ENCODE measurements at regions not wholly inside any gene's neighbourhood (a gene's known extent, or its start where the extent isn't known, plus 50 kb on each side); places are given as distances from the start of the nearest gene placed in this dataset.

DNA sequence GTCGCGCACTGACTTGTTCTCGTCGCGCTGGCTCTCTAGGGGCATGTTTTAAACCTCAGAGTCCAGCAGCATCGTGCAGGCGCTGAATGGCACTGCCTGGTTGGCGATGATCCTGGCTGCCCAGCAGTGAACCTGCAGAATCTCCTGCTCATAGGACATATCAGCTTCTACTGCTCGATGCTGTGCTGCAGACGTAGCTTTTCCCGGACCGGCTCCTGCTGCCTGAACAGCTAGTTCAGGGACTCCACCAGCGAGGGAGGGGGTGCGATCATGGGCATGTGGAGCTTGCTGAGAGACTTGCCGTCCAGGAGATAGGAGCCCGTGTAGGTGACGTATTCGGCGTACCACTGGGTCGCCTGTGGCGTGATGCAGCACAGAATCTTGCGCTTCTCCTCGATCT, 890.0 kb upstream of the LRRTM1 start:
- DNase-seq = no peak
- peaks cover 29% of the 10 kb centered on the region for H3K9me3 ChIP-seq (replicated peaks; ENCODE audit: control insufficient read depth, low read depth, low read length)
- 96% methylated on average over 23 of the region's 23 CpGs for WGBS (ENCODE audit: insufficient coverage)

DNA sequence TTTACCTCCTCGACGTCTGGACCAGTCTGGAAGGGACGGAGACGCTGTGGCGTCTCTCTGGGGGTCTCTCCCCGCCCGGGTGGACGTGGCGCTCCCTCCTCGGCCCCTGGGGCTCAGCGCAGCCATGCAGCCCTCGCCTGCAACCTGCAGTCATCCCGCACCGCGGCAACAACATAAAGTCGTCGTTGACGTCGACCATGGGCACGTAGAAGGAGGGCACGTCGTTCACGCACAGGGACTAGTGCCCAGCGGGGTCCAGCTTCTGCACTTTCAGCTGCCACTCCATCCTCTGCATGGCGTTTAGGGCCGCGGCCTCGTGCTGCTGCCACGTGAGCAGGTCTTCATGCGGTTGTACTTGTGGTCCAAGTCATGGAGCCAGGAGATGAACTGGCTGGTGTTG, 889.6 kb upstream of the LRRTM1 start:
- 95% methylated on average over 30 of the region's 30 CpGs for WGBS (ENCODE audit: insufficient coverage)

More for the DNA sequence above, 890.0 kb upstream of the LRRTM1 start:
- Histone ChIP-seq H3K4me3 (ENCODE audit: low read length) (no peak overlapping the region), H3K27me3 (ENCODE audit: control insufficient read depth, insufficient read depth, low read length) (no peaks in the 10 kb centered on the region), H3K27ac (ENCODE audit: low read length) (no peak overlapping the region), H3K36me3 (ENCODE audit: control insufficient read depth, insufficient read depth, low read length) (no peaks in the 10 kb centered on the region), H3K4me1 (ENCODE audit: control insufficient read depth, insufficient read depth, low read length) (no peaks in the 10 kb centered on the region)

DNA sequence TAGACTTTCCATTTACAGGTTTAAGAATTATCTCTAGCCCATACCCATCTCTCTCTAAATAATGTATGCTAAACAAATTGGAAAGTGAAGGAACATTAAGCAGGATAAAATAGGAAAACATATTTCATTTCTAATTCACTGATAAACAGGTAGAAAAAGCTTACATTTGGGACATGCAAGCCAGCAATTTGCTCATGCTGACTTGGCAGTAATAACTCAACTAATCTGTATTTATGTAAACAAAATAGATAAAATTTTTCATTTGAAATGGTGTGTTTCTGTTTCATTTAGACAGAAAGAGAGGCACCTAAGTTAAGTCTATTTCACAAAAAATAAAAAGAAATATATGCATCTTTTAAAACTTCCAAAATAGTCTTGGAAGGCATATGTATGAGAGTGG, 877.3 kb upstream of the LRRTM1 start:
- Histone ChIP-seq H3K4me1 (ENCODE audit: control insufficient read depth, insufficient read depth, low read length) (no peaks in the 10 kb centered on the region), H3K9me3 (replicated peaks; ENCODE audit: control insufficient read depth, low read depth, low read length) (peaks cover 4% of the 10 kb centered on the region), H3K27ac (ENCODE audit: low read length) (no peak overlapping the region), H3K27me3 (ENCODE audit: control insufficient read depth, insufficient read depth, low read length) (no peaks in the 10 kb centered on the region), H3K4me3 (ENCODE audit: low read length) (no peak overlapping the region), H3K36me3 (ENCODE audit: control insufficient read depth, insufficient read depth, low read length) (no peaks in the 10 kb centered on the region)
- DNase-seq = no peak

More for the DNA sequence above, 889.6 kb upstream of the LRRTM1 start:
- DNase-seq = no peak
- no peaks in the 10 kb centered on the region for H3K4me1 ChIP-seq (ENCODE audit: control insufficient read depth, insufficient read depth, low read length)
- H3K4me3 ChIP-seq (ENCODE audit: low read length) = no peak overlapping the region
- no peaks in the 10 kb centered on the region for H3K27me3 ChIP-seq (ENCODE audit: control insufficient read depth, insufficient read depth, low read length)
- no peak overlapping the region for H3K27ac ChIP-seq (ENCODE audit: low read length)
- H3K36me3 ChIP-seq (ENCODE audit: control insufficient read depth, insufficient read depth, low read length) = no peaks in the 10 kb centered on the region
- peaks cover 29% of the 10 kb centered on the region for H3K9me3 ChIP-seq (replicated peaks; ENCODE audit: control insufficient read depth, low read depth, low read length)

DNA sequence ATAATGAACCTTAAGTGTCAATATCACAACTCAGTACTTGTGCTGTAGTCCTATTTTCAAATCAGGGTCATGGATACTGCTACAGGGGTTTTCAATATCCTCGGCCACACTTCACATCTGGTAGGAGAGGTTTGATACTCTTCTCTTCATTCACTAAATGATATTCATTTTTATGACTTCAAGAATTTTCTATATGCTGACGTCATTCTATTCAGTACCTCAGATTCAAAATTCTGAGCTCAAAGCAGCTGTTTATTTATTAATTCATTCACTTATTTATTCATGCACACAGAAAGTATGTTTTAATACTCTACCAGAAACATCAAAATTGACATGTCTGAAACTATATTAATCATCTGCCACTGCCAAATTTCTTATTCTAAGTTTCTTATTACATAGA, 866.9 kb upstream of the LRRTM1 start:
- no peak overlapping the region for H3K4me3 ChIP-seq (ENCODE audit: low read length)
- H3K36me3 ChIP-seq (ENCODE audit: control insufficient read depth, insufficient read depth, low read length) = no peaks in the 10 kb centered on the region
- H3K9me3 ChIP-seq (replicated peaks; ENCODE audit: control insufficient read depth, low read depth, low read length) = no peaks in the 10 kb centered on the region
- no peaks in the 10 kb centered on the region for H3K4me1 ChIP-seq (ENCODE audit: control insufficient read depth, insufficient read depth, low read length)
- WGBS (ENCODE audit: insufficient coverage) = no CpG with 5 or more reads among the region's 2 CpGs
- H3K27me3 ChIP-seq (ENCODE audit: control insufficient read depth, insufficient read depth, low read length) = no peaks in the 10 kb centered on the region
- DNase-seq = no peak
- no peak overlapping the region for H3K27ac ChIP-seq (ENCODE audit: low read length)

DNA sequence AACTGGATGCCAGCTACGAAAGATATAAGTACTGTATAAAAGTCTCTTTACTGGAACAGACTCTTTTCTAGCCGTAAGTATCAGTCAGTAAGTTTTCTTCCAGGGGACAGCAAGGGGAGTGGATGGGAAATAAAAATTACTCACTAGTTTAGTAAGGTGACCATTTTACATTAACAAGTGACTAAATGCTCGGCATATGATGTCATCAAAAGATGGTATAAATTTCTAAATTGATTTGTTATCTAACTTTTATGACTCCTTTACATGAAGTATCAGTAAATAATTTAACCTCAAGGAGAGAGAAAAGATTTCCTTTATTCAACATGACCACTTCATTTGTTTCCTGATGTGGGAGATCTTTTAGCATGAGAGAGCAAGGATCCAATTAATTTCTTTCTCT, 859.0 kb upstream of the LRRTM1 start:
- WGBS (ENCODE audit: insufficient coverage) = no CpG with 5 or more reads among the region's 3 CpGs
- H3K27me3 ChIP-seq (ENCODE audit: control insufficient read depth, insufficient read depth, low read length) = no peaks in the 10 kb centered on the region
- no peaks in the 10 kb centered on the region for H3K36me3 ChIP-seq (ENCODE audit: control insufficient read depth, insufficient read depth, low read length)
- H3K9me3 ChIP-seq (replicated peaks; ENCODE audit: control insufficient read depth, low read depth, low read length) = no peaks in the 10 kb centered on the region
- no peak overlapping the region for H3K27ac ChIP-seq (ENCODE audit: low read length)
- no peak for DNase-seq
- H3K4me1 ChIP-seq (ENCODE audit: control insufficient read depth, insufficient read depth, low read length) = no peaks in the 10 kb centered on the region
- no peak overlapping the region for H3K4me3 ChIP-seq (ENCODE audit: low read length)

DNA sequence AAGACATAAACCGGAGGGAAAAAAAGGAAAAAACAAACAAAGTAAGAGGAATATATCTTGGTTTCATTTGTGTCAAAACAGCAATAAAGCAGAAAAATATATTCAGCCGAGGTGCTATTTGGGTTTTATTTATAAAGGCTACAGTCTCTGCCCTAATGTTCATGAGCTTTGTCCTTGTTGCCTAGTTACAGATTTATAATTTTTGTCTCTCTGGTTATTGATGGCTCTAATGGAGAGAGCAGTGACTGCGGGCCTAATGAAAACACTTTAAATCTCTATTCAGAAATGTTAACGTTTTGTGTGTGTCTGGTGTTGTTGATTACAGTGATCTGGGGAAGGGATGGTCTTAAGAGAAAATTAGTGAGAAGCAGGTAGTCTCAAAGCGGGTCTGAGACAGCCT, 854.0 kb upstream of the LRRTM1 start:
- WGBS (ENCODE audit: insufficient coverage) = no CpG with 5 or more reads among the region's 5 CpGs
- Histone ChIP-seq H3K4me1 (ENCODE audit: control insufficient read depth, insufficient read depth, low read length) (no peaks in the 10 kb centered on the region), H3K36me3 (ENCODE audit: control insufficient read depth, insufficient read depth, low read length) (no peaks in the 10 kb centered on the region), H3K27ac (ENCODE audit: low read length) (no peak overlapping the region), H3K9me3 (replicated peaks; ENCODE audit: control insufficient read depth, low read depth, low read length) (no peaks in the 10 kb centered on the region), H3K27me3 (ENCODE audit: control insufficient read depth, insufficient read depth, low read length) (no peaks in the 10 kb centered on the region), H3K4me3 (ENCODE audit: low read length) (no peak overlapping the region)
- DNase-seq = no peak

DNA sequence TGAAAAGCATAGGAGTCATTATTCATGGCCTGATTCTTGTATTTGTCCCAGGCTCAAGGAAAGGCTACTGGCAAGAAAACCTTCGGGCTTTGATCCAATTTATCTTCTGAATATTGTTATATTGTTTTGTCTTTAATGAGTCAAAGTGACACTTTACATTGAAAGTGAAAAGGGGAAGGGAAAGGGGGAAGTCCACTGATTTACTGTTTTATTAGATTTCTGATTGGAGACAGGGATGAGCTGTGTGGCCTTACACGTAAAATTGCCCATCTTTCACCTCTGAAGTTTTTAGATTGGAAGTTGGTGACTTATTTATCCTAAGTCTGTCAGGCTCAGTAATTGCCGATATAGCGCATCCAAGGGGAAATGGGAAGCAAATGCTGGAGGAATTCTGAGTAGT, 843.8 kb upstream of the LRRTM1 start:
- peaks cover 6% of the 10 kb centered on the region for H3K9me3 ChIP-seq (replicated peaks; ENCODE audit: control insufficient read depth, low read depth, low read length)
- WGBS (ENCODE audit: insufficient coverage) = no CpG with 5 or more reads among the region's 4 CpGs
- no peak overlapping the region for H3K4me3 ChIP-seq (ENCODE audit: low read length)
- no peaks in the 10 kb centered on the region for H3K4me1 ChIP-seq (ENCODE audit: control insufficient read depth, insufficient read depth, low read length)
- H3K36me3 ChIP-seq (ENCODE audit: control insufficient read depth, insufficient read depth, low read length) = no peaks in the 10 kb centered on the region
- H3K27ac ChIP-seq (ENCODE audit: low read length) = no peak overlapping the region
- no peak for DNase-seq
- no peaks in the 10 kb centered on the region for H3K27me3 ChIP-seq (ENCODE audit: control insufficient read depth, insufficient read depth, low read length)

DNA sequence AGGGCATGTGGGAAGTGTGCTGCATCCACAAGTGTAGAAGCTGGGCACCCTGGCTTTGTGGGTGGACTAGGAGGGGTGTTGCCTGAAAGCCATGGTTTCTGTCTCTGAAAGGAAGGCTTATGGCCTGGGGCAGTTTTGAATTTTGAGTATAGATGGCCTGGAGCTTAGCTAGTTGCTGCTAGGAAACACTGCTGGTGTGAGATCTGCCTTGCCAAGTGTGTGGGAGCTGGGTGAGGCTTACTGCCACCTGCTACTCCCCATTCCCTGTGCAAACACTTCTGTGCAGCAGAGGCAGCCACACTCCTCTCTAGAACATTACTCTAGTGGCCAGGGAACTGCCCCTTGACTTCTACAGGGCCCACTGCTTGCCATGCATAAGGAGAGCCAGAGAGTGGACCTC, 831.7 kb upstream of the LRRTM1 start:
- H3K27ac ChIP-seq (ENCODE audit: low read length) = no peak overlapping the region
- peaks cover 11% of the 10 kb centered on the region for H3K9me3 ChIP-seq (replicated peaks; ENCODE audit: control insufficient read depth, low read depth, low read length)

DNA sequence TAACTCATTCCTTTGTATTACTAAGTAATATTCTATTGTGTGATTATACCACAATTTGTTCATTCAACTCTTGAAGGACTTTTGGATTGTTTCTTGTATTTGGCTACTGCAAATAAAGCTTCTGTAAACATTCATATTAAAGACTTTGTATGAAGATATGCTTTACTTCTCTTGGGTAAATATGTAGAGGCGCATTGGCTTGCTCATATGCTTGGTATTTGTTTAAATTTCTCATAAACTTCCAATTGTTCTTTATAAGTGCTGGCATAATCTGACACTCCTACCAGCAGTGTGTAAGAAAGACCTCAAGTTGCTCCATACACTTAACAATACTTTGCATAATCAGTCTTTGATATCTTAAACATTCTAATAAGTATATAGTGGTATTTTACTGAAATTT, 792.8 kb upstream of the LRRTM1 start:
- no CpG with 5 or more reads among the region's 1 CpG for WGBS (ENCODE audit: insufficient coverage)
- Histone ChIP-seq H3K4me3 (ENCODE audit: low read length) (no peak overlapping the region), H3K4me1 (ENCODE audit: control insufficient read depth, insufficient read depth, low read length) (no peaks in the 10 kb centered on the region), H3K9me3 (replicated peaks; ENCODE audit: control insufficient read depth, low read depth, low read length) (no peaks in the 10 kb centered on the region), H3K27me3 (ENCODE audit: control insufficient read depth, insufficient read depth, low read length) (no peaks in the 10 kb centered on the region), H3K36me3 (ENCODE audit: control insufficient read depth, insufficient read depth, low read length) (no peaks in the 10 kb centered on the region), H3K27ac (ENCODE audit: low read length) (no peak overlapping the region)
- DNase-seq = no peak

More for the DNA sequence above, 831.7 kb upstream of the LRRTM1 start:
- Histone ChIP-seq H3K27me3 (ENCODE audit: control insufficient read depth, insufficient read depth, low read length) (no peaks in the 10 kb centered on the region), H3K36me3 (ENCODE audit: control insufficient read depth, insufficient read depth, low read length) (no peaks in the 10 kb centered on the region), H3K4me3 (ENCODE audit: low read length) (no peak overlapping the region), H3K4me1 (ENCODE audit: control insufficient read depth, insufficient read depth, low read length) (no peaks in the 10 kb centered on the region)
- no peak for DNase-seq

DNA sequence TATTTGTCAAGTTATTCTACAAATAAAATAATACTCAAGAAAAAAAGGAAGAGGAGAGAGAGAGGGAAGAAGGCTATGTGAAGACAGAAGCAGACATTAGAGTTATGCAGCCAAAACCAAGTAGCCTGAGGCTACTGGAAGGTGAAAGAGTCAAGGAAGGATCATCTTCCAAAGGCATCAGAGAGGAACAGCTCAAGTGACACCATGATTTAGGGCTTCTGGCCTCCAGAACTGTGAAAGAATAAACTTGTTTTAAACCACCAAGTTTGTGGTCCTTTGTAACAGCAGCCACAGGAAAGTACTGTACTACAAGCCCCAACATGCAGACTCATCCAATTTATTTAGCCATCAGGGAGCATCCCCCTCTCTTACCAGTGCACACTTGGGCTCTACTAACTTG, 788.5 kb upstream of the LRRTM1 start:
- DNase-seq = no peak
- no peaks in the 10 kb centered on the region for H3K9me3 ChIP-seq (replicated peaks; ENCODE audit: control insufficient read depth, low read depth, low read length)
- no peaks in the 10 kb centered on the region for H3K36me3 ChIP-seq (ENCODE audit: control insufficient read depth, insufficient read depth, low read length)
- no peaks in the 10 kb centered on the region for H3K27me3 ChIP-seq (ENCODE audit: control insufficient read depth, insufficient read depth, low read length)
- H3K27ac ChIP-seq (ENCODE audit: low read length) = no peak overlapping the region
- no peaks in the 10 kb centered on the region for H3K4me1 ChIP-seq (ENCODE audit: control insufficient read depth, insufficient read depth, low read length)
- H3K4me3 ChIP-seq (ENCODE audit: low read length) = no peak overlapping the region

DNA sequence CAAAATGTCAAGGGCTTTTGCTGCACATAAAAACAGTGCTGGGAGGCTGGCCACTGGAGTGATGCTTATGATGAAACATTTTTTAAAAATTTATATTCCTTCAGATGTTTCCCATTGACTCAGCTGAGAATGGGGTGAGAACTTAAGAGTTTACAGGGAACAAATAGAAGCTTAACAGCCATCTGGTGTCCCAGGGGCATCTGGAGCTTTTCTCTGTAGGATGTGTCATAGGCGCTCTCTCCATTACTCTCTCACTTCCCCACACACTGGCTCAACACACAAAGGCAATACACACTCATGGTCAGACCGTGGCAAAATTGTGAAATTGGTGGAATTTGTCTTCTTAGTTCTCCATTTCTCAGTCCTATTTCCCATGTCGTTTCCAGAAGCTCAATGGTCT, 783.1 kb upstream of the LRRTM1 start:
- Histone ChIP-seq H3K9me3 (replicated peaks; ENCODE audit: control insufficient read depth, low read depth, low read length) (no peaks in the 10 kb centered on the region), H3K36me3 (ENCODE audit: control insufficient read depth, insufficient read depth, low read length) (no peaks in the 10 kb centered on the region), H3K27me3 (ENCODE audit: control insufficient read depth, insufficient read depth, low read length) (no peaks in the 10 kb centered on the region), H3K4me1 (ENCODE audit: control insufficient read depth, insufficient read depth, low read length) (no peaks in the 10 kb centered on the region), H3K4me3 (ENCODE audit: low read length) (no peak overlapping the region), H3K27ac (ENCODE audit: low read length) (no peak overlapping the region)
- peak; percentile 2 for DNase-seq
- WGBS (ENCODE audit: insufficient coverage) = no CpG with 5 or more reads among the region's 3 CpGs
